ENCODE measurements at regions not wholly inside any gene's neighbourhood (a gene's known extent, or its start where the extent isn't known, plus 50 kb on each side); places are given as distances from the start of the nearest gene placed in this dataset.

DNA sequence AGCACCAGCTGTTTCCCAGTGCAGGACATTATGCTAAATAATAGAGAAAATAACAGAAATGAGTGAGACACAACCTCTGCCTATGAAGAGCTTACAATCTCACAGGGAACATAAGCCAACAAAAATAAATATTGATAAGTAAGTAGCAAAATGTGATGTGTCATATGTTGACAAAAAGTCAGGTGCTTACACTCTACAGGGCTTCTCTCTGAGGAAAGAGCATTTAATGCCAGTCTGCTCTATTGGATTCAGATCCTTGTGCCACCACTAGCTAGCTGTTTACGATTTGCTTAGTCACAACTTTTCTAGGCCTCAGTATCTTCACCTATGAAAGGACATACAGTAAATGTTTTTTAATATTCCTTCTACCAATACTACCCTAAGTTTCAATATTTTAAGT, 500.9 kb upstream of the NAALADL2 start:
- TF ChIP-seq CTCF (IDR thresholded peaks at IDR 0.05) (no peak), POLR2A (IDR thresholded peaks at IDR 0.05) (no peak)

Data from body of pancreas (tissue), 4 donors.